ENCODE measurements at regions not wholly inside any gene's neighbourhood (a gene's known extent, or its start where the extent isn't known, plus 50 kb on each side); places are given as distances from the start of the nearest gene placed in this dataset.

GRCh38 chr12:115419145-115419646 lies 735.2 kb upstream of the TBX3 start:
- TF ChIP-seq POLR2A (IDR thresholded peaks at IDR 0.05; ENCODE audit: low read length) = no peak
- TF ChIP-seq GATA1 (IDR thresholded peaks at IDR 0.05; ENCODE audit: low read depth, low read length) = no peak

Data from erythroblast (primary cell).